ENCODE measurements at regions not wholly inside any gene's neighbourhood (a gene's known extent, or its start where the extent isn't known, plus 50 kb on each side); places are given as distances from the start of the nearest gene placed in this dataset.

- no peak for DNase-seq (ENCODE audit: low read depth in 2 of 2)
Observed at GRCh38 chr21:36237441-36237840, 80.8 kb downstream of the DOP1B start.

GRCh38 chr21:36239585-36239984, 80.4 kb upstream of the MORC3 start:
- H3K27me3 ChIP-seq (ENCODE audit: control insufficient read depth, insufficient read depth, low read length) = no peaks in the 10 kb centered on the region

More at GRCh38 chr21:36237441-36237840, 80.8 kb downstream of the DOP1B start:
- H3K4me2 ChIP-seq (ENCODE audit: extremely low read depth, insufficient read depth, low read length) = no peak overlapping the region
- TF ChIP-seq CTCF (conservative IDR thresholded peaks at IDR 0.05 in 1 of 2, IDR thresholded peaks at IDR 0.05 in 1 of 2; ENCODE audit: low read depth in 1 of 2, low read length in 2 of 2) = no peak
- no peak for TF ChIP-seq EZH2 (IDR thresholded peaks at IDR 0.05; ENCODE audit: low read length, missing control alignments)
- peaks cover 2% of the 10 kb centered on the region for H3K36me3 ChIP-seq (ENCODE audit: control insufficient read depth, insufficient read depth, low read length)
- no peak overlapping the region for H2AFZ ChIP-seq (ENCODE audit: low read length)
- no peaks in the 10 kb centered on the region for H3K9me3 ChIP-seq (ENCODE audit: control insufficient read depth, insufficient read depth, low read depth, low read length)
- no peaks in the 10 kb centered on the region for H3K27me3 ChIP-seq (ENCODE audit: control insufficient read depth, insufficient read depth, low read length)
- no peak overlapping the region for H3K4me3 ChIP-seq (replicated peaks in 1 of 4; ENCODE audit: control extremely low read depth in 1 of 4, insufficient read depth in 1 of 4, low read depth in 3 of 4, low read length in 4 of 4)
- H3K4me1 ChIP-seq (ENCODE audit: control insufficient read depth, extremely low read depth, insufficient read depth, low read length) = no peaks in the 10 kb centered on the region
- H3K9ac ChIP-seq (ENCODE audit: insufficient read depth, low read length) = no peak overlapping the region
- no peaks in the 10 kb centered on the region for H4K20me1 ChIP-seq (ENCODE audit: control insufficient read depth, extremely low read depth, insufficient read depth, low read length)
- H3K27ac ChIP-seq (ENCODE audit: insufficient read depth, low read length) = no peak overlapping the region
- H3K79me2 ChIP-seq (ENCODE audit: control insufficient read depth, insufficient read depth, low read length) = no peaks in the 10 kb centered on the region

GRCh38 chr21:36241717-36242116, 78.3 kb upstream of the MORC3 start:
- peaks cover 13% of the 10 kb centered on the region for H3K36me3 ChIP-seq (ENCODE audit: control insufficient read depth, insufficient read depth, low read length)
- no peaks in the 10 kb centered on the region for H3K4me1 ChIP-seq (ENCODE audit: control insufficient read depth, extremely low read depth, insufficient read depth, low read length)
- no peak for DNase-seq (ENCODE audit: low read depth in 2 of 2)
- H2AFZ ChIP-seq (ENCODE audit: low read length) = no peak overlapping the region
- H3K4me2 ChIP-seq (ENCODE audit: extremely low read depth, insufficient read depth, low read length) = no peak overlapping the region
- no peaks in the 10 kb centered on the region for H3K9me3 ChIP-seq (ENCODE audit: control insufficient read depth, insufficient read depth, low read depth, low read length)
- TF ChIP-seq CTCF (conservative IDR thresholded peaks at IDR 0.05 in 1 of 2, IDR thresholded peaks at IDR 0.05 in 1 of 2; ENCODE audit: low read depth in 1 of 2, low read length in 2 of 2) (no peak), EZH2 (IDR thresholded peaks at IDR 0.05; ENCODE audit: low read length, missing control alignments) (no peak)
- no peaks in the 10 kb centered on the region for H3K79me2 ChIP-seq (ENCODE audit: control insufficient read depth, insufficient read depth, low read length)
- no peak overlapping the region for H3K9ac ChIP-seq (ENCODE audit: insufficient read depth, low read length)
- H3K4me3 ChIP-seq (replicated peaks in 1 of 4; ENCODE audit: control extremely low read depth in 1 of 4, insufficient read depth in 1 of 4, low read depth in 3 of 4, low read length in 4 of 4) = no peak overlapping the region
- H4K20me1 ChIP-seq (ENCODE audit: control insufficient read depth, extremely low read depth, insufficient read depth, low read length) = no peaks in the 10 kb centered on the region
- H3K27me3 ChIP-seq (ENCODE audit: control insufficient read depth, insufficient read depth, low read length) = no peaks in the 10 kb centered on the region
- no peak overlapping the region for H3K27ac ChIP-seq (ENCODE audit: insufficient read depth, low read length)

More at GRCh38 chr21:36239585-36239984, 80.4 kb upstream of the MORC3 start:
- TF ChIP-seq EZH2 (IDR thresholded peaks at IDR 0.05; ENCODE audit: low read length, missing control alignments) (no peak), CTCF (conservative IDR thresholded peaks at IDR 0.05 in 1 of 2, IDR thresholded peaks at IDR 0.05 in 1 of 2; ENCODE audit: low read depth in 1 of 2, low read length in 2 of 2) (no peak)
- no peaks in the 10 kb centered on the region for H3K4me1 ChIP-seq (ENCODE audit: control insufficient read depth, extremely low read depth, insufficient read depth, low read length)
- no peaks in the 10 kb centered on the region for H4K20me1 ChIP-seq (ENCODE audit: control insufficient read depth, extremely low read depth, insufficient read depth, low read length)
- no peak overlapping the region for H3K9ac ChIP-seq (ENCODE audit: insufficient read depth, low read length)
- no peaks in the 10 kb centered on the region for H3K9me3 ChIP-seq (ENCODE audit: control insufficient read depth, insufficient read depth, low read depth, low read length)
- H3K27ac ChIP-seq (ENCODE audit: insufficient read depth, low read length) = no peak overlapping the region
- H3K79me2 ChIP-seq (ENCODE audit: control insufficient read depth, insufficient read depth, low read length) = no peaks in the 10 kb centered on the region
- H3K4me3 ChIP-seq (replicated peaks in 1 of 4; ENCODE audit: control extremely low read depth in 1 of 4, insufficient read depth in 1 of 4, low read depth in 3 of 4, low read length in 4 of 4) = no peak overlapping the region
- DNase-seq (ENCODE audit: low read depth in 2 of 2) = no peak
- H3K36me3 ChIP-seq (ENCODE audit: control insufficient read depth, insufficient read depth, low read length) = no peaks in the 10 kb centered on the region
- H2AFZ ChIP-seq (ENCODE audit: low read length) = no peak overlapping the region
- H3K4me2 ChIP-seq (ENCODE audit: extremely low read depth, insufficient read depth, low read length) = no peak overlapping the region
